Superior temporal gyrus (tissue), 1 donor: ENCODE measurements at regions not wholly inside any gene's neighbourhood (a gene's known extent, or its start where the extent isn't known, plus 50 kb on each side); places are given as distances from the start of the nearest gene placed in this dataset.
"Not testable (repeated sequence)": the region's sequence is repeated elsewhere in the genome, so short reads cannot be mapped to it uniquely, and the experiment has no call there.

Experiments
- DNase-seq: peaks from one replicate; pipeline ENCODE4 v3.0.0-alpha.2; 2016; ENCODE audit errors: extremely low spot score

DNA sequence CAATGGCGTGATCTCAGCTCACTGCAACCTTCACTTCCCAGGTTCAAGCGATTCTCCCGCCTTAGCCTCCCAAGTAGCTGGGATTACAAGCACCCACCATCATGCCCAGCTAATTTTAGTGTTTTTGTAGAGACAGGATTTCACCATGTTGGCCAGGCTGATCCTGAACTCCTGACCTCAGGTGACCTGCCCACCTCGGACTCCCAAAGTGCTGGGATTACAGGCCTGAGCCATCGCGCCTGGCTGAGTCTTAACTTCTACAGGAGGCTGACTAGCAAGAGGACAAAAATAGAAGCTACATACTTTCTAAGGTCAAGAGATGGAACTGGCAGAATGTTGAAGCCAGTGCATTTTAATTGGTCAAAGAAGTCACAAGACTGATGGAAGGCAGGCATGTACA lies 2296.2 kb upstream of the RAG2 start:
- DNase-seq: not testable (repeated sequence)

DNA sequence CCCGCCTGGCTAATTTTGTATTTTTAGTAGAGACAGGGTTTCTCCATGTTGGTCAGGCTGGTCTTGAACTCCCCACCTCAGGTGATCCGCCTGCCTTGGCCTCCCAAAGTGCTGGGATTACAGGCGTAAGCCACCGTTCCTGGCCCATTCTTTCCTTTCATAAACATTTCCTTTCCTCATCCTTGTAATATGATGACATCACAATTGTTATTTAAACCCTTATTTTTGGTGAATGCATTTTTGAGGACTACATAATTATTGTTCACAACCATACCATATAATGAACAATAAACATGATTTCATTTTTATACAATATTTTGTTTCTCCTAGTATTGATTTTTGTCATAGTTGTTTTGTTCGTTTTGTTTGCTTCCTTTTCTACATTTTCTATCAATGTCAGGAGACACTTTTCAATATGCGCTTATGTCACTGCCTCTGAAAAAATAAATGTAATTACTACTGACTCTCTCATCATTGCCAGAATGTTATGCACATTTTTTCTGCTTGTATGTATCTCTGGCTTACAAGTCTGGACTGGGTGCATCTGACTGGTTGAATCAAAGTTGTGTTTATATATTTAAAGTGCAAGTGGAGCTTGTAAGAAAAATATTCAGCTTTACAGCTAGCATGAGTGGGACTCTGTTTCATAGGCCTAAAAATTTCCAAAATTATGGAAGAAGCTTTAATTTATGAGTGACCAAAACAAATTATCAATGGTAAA lies 2286.3 kb upstream of the RAG2 start:
- DNase-seq: no peak

DNA sequence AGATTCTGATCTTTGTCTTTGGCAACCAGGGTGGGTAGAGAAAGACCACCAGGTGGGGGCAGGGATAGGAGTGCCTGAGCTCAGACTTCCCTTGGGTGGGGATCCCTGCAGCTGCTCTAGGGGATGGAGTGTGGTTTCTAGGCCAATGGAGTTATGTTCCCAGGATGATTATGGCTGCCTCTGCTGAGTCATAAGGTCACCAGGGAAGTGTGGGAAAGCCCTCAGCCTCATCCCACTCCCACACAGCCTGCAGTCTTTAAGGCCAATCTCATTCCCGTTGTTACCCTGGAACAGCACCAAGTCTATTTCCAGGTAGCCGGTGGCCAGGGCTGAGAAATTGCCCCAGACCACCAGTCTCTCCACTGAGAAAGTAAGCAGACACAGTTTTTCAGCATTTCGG lies 2269.3 kb upstream of the RAG2 start:
- DNase-seq: no peak

DNA sequence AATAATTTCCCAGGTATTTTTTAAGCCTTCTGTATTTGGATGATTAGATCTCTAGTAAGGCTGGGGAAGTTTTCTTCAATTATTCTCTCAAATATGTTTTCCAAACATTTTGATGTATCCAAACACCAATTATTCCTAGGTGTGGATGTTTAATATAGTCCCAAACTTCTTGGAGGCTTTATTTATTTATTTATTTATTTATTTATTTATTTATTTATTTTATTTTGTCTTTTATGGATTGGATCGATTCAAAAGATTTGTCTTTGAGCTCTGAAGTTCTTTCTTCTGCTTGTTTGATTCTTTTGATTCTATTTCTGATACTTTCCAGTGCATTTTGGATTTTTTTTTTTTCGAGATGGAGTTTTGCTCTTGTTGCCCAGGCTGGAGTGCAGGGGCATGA lies 2267.9 kb upstream of the RAG2 start:
- DNase-seq: no peak

DNA sequence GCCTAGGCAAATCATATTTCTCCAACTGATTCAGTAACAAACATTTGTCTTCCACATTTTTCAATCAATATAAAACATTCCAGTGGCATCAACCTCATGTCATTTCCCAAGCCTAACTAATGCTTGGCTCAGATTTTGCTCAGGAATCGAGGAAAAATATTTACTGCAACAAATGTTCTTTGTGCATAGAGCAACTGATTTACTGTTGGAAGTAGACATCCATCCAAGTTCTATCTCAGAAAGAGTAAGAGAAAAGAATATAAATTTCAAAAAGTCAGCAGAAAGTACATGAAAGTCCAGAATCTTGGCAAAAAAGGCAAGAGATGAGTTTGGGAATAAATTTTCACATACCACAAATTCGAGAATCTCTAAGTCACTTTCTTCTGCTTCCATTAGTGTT lies 2245.0 kb upstream of the RAG2 start:
- DNase-seq: no peak

DNA sequence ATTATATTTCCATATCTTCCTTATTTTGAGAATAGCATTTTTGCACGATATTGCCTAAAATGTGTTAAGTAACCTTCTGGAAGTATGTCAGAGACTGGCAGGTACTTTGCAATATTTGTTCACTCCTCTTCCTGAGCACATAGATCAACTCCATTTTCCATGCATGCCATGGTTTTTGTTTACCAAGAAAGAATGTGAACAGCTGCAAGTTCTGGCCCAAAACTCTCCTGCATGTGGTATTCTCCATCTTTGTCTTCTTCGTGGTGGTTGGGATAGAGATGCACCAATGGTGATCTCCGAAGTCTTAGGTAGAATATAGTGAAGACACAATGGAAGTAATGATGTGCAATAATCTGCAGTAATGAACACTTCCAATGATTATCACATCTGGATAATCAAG lies 2241.0 kb upstream of the RAG2 start:
- DNase-seq: no peak

DNA sequence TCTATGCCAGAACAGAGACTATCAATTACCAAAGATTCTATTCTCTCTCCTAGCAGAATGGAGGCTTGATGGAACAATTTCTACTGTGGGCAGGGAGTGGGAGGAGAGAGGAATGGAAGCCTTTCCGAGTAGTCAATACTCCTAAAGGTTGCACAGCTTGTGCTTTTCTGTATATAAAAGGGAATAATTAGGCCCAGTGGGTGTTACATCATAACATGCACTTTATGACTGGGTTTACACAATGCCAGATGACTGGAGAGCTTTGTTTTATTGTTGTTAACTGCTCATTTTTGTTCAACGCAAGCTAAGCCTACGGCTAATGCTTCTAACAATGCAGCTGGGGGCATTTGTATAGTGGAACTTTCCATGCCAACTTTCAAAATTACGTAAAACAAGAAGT lies 2237.9 kb upstream of the RAG2 start:
- DNase-seq: no peak

DNA sequence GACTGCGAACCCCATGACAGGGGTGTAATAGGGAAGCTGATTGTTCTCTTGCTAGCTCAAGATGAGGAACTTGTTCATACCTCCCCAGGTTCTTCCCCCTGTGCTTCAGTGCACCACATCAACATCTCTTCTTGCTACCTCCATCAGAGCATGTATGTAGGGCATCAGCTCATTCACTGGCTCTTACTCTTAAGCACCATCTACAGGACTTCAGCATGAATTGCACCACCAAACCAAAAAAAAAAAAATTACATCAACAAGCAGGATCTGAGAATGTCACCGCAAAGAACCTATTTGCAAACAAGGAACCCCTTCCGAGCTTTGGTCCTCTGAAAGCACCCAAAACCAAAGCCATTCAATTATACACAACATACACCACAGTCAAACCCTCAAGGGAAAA lies 2226.5 kb upstream of the RAG2 start:
- DNase-seq: no peak

DNA sequence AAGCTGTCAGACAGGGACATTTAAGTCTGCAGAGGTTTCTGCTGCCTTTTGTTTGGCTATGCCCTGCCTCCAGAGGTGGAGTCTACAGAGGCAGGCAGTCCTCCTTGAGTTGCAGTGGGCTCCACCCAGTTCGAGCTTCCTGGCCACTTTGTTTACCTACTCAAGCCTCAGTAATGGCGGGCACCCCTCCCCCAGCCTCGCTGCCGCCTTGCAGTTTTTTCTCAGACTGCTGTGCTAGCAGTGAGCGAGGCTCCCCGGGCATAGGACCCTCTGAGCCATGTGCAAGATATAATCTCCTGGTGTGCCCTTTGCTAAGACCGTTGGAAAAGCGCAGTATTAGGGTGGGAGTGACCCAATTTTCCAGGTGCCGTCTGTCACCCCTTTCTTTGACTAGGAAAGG lies 2223.8 kb upstream of the RAG2 start:
- not testable (repeated sequence) for DNase-seq

DNA sequence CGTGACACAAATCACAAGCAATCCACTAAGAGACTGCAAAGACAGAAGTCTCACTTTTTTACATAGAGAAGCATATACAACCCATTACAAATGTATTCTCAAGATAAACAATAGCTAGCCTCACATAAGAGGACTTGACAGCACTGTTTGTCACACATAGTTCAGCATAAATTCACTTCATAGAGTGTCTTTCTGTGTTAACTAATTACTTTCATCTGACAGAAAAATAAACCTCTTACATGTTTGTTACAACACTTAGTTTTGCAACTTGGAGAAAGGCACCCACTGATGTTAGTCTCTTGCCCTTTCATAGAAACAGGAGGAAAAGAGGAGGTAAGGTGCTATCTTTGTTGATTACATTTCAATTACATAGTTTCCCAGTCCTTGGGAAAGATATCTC lies 2221.9 kb upstream of the RAG2 start:
- DNase-seq: no peak

DNA sequence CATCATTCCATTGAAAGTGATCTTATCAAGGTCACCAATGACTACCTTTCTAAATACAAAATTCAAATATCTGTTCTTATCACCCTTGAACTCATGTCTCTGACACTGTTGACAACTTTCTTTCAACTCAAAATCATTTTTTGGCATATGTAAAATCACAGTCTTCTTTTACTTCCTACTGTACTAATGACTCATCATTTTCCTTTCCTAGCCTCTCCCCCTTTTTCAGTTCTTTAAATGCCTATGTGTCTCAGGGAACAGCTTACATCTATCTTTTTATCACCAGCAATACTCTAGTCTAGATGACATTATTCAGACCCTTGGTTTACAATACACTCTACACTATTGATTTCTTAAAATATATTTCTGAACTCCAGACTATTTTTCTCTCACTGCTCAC lies 2220.7 kb upstream of the RAG2 start:
- DNase-seq: no peak

DNA sequence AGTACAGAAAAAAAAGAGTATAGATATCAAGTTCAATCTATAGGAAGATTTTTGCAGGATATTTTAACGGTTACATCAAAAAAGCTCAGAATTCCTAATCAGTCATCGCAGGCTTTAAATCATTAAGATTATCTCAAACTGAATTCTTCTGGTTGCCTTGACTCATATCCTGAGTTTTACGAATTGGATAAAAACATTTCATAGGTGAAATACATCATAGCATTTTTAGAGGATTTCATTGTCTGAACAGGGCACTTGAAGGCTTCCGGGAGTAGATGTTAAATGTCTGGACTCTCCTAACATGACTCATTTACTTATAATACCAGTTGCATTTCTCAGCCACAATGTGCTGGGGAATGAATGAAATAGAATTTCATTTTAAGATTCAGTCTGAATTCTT lies 2216.6 kb upstream of the RAG2 start:
- no peak for DNase-seq

DNA sequence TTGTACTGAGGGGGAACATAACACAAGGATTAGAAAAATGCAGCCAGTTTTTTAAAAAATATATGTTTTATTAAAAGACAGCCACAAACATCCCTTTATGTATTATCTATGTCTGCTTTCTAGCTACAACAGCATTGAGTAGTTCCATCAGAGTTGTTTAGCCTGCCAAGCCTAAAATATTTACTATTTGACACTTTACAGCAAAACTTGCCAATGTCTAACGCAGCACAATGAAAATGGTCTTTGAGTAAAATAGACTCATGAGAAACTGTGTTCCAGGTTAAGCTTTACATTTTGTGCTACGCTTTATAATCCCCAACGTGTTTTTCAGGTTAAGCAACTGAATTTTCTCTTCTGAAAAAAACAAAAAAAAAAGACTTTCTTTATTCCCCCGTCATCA lies 2211.5 kb upstream of the RAG2 start:
- DNase-seq: no peak

DNA sequence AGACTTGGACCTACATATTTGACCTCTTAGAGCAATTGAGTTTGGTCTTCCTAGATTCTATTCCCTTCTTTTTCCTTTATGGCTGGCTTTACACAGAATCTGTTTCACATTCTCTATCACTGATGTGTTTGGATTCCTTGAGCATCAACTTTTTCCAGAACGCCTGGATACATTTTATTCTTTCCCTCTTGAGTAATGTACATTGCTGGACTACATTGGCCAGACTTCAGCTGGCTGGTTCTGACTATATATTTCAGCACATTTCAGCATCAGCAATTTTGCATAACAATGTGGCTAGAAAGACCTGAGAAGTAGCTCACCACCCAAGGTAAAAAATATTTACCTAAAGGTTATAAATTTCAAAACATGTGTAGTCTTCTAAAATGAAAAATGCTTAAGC lies 2198.2 kb upstream of the RAG2 start:
- DNase-seq: no peak

DNA sequence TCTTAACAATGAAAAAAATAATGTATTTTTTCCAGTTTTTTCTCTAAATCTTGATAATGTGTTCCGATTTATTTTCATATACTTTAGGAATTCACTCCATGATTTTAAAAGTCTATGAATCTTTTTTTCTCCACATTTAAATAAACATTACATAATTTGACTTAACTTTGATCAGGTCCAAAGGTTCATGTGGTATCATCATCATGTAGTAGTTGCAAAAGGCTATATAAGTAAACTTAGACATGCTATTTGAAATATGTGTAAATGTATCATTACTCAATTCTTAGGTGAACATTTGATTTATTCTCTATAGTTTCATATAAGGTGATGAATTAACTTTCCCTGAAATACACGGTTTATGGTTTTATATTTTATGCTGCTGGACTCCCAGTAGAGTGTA lies 2197.0 kb upstream of the RAG2 start:
- DNase-seq: no peak

DNA sequence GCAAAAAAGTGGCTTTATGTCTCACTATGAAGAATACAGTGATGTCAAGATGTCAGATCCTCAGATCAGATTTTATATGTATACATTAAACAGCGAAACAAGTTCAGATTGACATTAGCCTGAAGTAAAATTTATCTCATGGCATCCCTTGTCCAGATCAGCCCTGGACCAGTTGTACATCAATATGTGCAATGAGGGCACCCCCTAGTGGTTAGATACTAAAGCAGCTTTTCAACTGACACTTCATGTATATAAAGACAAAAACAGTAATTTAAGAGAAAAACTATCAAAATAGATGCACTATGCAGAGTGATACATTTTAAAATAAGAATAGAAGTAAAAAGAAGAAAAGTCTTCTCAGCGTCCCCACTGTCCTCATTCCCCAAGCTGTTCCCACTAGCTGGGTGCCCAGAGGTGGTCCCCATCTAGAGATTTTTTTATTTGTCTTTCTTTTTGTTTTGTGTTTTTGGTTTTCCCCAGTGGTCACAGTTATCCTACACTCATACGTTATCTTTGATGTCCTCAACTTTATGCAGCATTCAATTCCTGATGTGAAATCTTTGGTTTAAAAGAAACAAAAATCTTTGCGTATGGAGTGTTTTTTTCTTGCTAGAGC lies 2193.4 kb upstream of the RAG2 start:
- peak; percentile 92 for DNase-seq

DNA sequence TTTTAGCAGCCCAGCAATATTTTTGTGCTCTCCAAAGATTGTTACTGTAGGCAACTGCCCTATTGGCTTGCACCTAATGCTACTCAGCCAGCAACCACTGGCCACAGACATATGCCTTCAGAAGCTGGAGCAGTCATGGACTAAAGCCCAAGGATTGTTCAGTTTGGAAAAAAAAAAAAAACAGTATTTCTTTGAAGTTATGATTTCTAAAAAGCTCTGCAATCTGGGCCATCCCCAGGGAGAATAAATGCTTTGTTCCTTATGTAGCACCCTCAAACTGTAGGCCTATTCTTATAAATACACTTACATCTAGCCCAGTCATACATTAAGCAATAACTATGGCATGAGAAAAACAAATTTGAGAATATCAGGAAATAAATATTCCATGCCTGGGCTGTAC lies 2190.5 kb upstream of the RAG2 start:
- DNase-seq: no peak

DNA sequence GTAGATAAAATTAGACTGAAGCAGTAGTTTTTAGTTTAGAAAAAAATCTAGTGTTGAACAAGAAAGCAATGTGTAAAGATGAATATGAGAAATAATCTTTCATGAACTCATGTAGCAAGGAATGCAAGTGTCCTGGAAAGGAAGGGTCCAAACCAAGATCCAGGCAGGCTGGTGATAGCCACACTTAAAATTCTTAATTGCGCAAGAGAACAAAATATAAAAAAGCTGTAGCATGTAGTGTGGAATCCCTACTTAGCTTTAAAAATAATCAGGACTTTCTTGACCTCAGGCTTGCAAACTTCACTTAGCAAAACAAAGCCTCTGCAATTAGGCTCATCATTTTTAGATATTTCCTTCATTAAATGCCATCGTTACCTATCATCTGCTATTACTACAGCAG lies 2186.1 kb upstream of the RAG2 start:
- no peak for DNase-seq

DNA sequence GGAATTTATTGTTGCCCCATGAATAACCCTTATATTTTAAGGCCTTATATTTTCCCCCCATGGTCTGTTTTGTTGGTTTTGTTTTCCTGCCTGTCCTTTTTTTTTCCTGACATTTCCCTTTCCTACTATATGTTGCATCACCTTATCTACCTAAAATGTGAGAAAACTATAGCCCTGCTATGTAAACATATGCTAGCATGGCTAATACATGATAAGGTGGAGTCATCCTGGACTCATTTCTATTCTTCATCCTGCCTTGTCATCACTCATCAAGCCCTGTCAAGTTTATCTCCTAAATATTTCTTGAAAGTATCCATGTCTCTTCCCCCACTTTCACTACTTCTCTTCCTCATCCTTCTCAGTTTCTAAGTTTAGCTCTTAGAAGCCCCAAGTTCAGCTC lies 2168.8 kb upstream of the RAG2 start:
- no peak for DNase-seq

DNA sequence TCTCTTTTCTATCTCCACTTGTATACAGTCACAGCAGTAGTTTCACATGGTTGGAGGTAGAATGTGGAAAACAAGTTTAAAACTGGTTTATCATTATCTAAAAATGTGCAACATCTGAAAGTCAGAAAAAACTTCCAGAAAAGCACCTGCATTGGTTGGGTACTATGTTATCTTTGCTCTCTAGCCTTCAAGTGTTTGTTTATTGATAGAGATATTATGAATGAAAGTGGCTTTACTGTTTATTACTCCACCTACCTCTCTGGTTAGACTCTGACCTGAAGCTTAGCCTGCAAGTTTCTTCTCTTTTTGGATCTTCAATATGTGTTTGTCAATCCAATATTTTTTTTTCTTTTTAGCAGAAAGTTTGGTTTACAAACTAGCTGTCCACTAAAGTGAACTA lies 2161.4 kb upstream of the RAG2 start:
- no peak for DNase-seq

DNA sequence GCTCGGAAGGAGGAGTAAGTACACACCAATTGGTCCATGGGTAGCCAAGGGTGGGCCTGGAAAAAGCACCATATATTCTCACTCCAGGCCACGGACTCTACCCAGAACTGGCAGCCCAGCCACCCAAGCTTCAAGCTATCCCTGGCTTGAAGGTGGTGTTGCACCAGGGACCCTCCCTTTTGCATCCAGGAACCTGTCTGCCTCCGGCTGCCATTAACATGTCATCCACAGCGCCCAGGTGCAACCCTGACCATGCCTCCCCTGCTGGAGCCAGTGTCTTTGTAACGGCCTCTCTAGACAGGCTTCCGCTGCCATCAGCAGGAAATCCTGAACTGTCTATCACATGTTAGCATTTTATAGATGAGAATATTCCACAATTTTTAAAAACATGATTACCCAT lies 2158.5 kb upstream of the RAG2 start:
- no peak for DNase-seq

DNA sequence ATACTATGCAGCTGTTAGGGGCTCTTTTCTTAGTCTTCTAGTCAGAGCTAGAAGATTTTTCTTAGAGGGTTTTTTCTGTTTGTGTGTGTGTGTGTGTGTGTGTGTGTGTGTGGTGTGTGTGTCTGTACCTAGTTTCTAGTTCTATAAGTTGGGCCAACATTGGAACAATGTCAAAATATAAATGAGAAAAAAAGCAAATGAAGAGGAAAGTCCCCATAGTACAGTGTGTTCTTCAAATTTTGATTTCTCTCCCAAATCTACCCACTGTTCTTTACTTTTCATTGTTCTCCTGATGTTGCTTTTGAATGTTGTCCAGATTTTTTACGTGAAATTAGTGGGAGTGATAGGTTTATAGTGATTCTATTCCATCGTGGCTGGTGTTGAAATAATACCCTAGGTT lies 2153.4 kb upstream of the RAG2 start:
- no peak for DNase-seq

DNA sequence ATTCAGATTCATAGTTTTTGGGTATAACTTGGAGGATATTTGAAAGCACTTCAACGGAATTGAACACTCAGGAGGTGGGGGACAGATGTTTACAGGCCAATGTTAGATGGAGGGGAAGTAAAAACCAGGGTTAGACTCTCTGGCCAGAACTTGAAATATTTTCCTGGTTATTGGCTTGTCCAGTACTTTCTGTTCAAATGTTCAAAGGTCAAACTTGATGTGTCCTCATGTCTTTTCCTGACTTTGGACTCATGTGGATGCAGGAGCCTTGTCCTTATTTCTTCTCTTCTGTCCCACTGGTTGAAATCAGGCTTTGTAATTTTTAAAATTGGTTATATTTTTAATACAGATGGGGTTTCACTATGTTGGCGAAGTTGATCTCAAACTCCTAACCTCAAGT lies 2148.5 kb upstream of the RAG2 start:
- DNase-seq: not testable (repeated sequence)

DNA sequence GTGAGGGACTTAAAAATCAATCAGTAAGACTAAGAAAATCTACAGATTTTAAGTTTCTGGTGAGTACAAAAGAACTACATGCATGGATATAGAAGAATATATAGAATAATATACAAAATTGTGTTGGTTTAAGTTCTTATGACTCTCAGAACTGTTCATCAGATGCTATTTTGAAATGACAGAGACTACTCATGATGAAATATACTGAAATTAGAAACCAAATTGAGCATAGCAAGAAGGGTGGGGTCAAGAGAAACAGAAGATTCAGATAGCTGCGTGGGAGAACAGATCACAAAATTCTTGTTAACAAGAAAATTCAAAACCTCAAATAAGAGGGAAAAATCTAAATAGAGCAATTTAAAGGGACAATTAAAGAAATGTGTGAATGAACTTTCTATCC lies 2125.3 kb upstream of the RAG2 start:
- DNase-seq: no peak
